Thymus (tissue), 11 donors: ENCODE measurements at regions not wholly inside any gene's neighbourhood (a gene's known extent, or its start where the extent isn't known, plus 50 kb on each side); places are given as distances from the start of the nearest gene placed in this dataset.
"Not testable (repeated sequence)": the region's sequence is repeated elsewhere in the genome, so short reads cannot be mapped to it uniquely, and the experiment has no call there.

Experiments used
- DNase-seq, 9 donors: peaks; one replicate each; pipeline ENCODE4 v3.0.0-alpha.2; 2013; ENCODE audit warnings: low spot score in 9 of 9, low read depth in 6 of 9, missing footprints in 1 of 9
- H3K27ac ChIP-seq, 2 donors: one replicate each; pipeline ENCODE4 v1.5.1; 2013; ENCODE audit warnings: control low read depth in 1 of 2, low read depth in 1 of 2, low read length in 1 of 2, mild to moderate bottlenecking in 1 of 2, moderate library complexity in 1 of 2
- H3K27me3 ChIP-seq, 2 donors: one replicate each; pipeline ENCODE4 v1.5.1; 2013; ENCODE audit warnings: low read length in 1 of 2; ENCODE audit not compliant: control insufficient read depth in 2 of 2, insufficient read depth in 1 of 2
- H3K36me3 ChIP-seq, 2 donors: one replicate each; pipeline ENCODE4 v1.5.1; 2013; ENCODE audit warnings: low read length in 1 of 2, mild to moderate bottlenecking in 1 of 2, moderate library complexity in 1 of 2; ENCODE audit not compliant: control insufficient read depth in 2 of 2, insufficient read depth in 2 of 2
- H3K4me1 ChIP-seq, 2 donors: one replicate each; pipeline ENCODE4 v1.5.1; 2013; ENCODE audit warnings: low read length in 2 of 2; ENCODE audit not compliant: control insufficient read depth in 2 of 2, insufficient read depth in 2 of 2
- H3K4me3 ChIP-seq, 2 donors: one replicate each; pipeline ENCODE4 v1.5.1; 2013; ENCODE audit warnings: low read length in 2 of 2, control low read depth in 1 of 2, mild to moderate bottlenecking in 1 of 2
- H3K9me3 ChIP-seq, 2 donors: one replicate each; pipeline ENCODE4 v1.5.1; 2013; ENCODE audit warnings: low read length in 1 of 2, mild to moderate bottlenecking in 1 of 2; ENCODE audit not compliant: control insufficient read depth in 2 of 2, insufficient read depth in 1 of 2
- WGBS: extraction: QIAGEN DNeasy Blood & Tissue Kit; methylation state at CpG from one replicate; pipeline ENCODE4 v1.1.7; 2013; 5-methylcytosine and 5-hydroxymethylcytosine counted together
- donor health status: healthy.

GRCh38 chr7:26424319-26424718, 132.7 kb downstream of the SNX10 start:
- not testable (repeated sequence) for H3K4me1 ChIP-seq, H3K9me3 ChIP-seq, H3K36me3 ChIP-seq, H3K27me3 ChIP-seq, H3K4me3 ChIP-seq, H3K27ac ChIP-seq, DNase-seq
- WGBS: 100% methylated on average over 1 of the region's 1 CpG

GRCh38 chr7:26425655-26426054, 134.0 kb downstream of the SNX10 start:
- 94% methylated on average over 1 of the region's 1 CpG for WGBS
- Histone ChIP-seq H3K4me1 (no peaks in the 10 kb centered on the region), H3K27ac (no peak overlapping the region), H3K9me3 (no peaks in the 10 kb centered on the region), H3K27me3 (no peaks in the 10 kb centered on the region), H3K4me3 (no peak overlapping the region), H3K36me3 (no peaks in the 10 kb centered on the region)
- DNase-seq: no peak

GRCh38 chr7:26426096-26426495, 134.4 kb downstream of the SNX10 start:
- Histone ChIP-seq H3K4me3 (no peak overlapping the region), H3K9me3 (no peaks in the 10 kb centered on the region), H3K27me3 (no peaks in the 10 kb centered on the region), H3K27ac (peak overlapping the region in 1 of 2 donors; percentile 37), H3K4me1 (no peaks in the 10 kb centered on the region), H3K36me3 (no peaks in the 10 kb centered on the region)
- 82% methylated on average over 5 of the region's 5 CpGs for WGBS
- no peak for DNase-seq

GRCh38 chr7:26428571-26428970, 136.9 kb downstream of the SNX10 start:
- no peak overlapping the region for H3K4me3 ChIP-seq
- 93% methylated on average over 3 of the region's 3 CpGs for WGBS
- no peaks in the 10 kb centered on the region for H3K4me1 ChIP-seq
- no peak for DNase-seq
- no peaks in the 10 kb centered on the region for H3K9me3 ChIP-seq
- no peaks in the 10 kb centered on the region for H3K27me3 ChIP-seq
- no peaks in the 10 kb centered on the region for H3K36me3 ChIP-seq
- no peak overlapping the region for H3K27ac ChIP-seq

- H3K27ac ChIP-seq: no peak overlapping the region
- no peaks in the 10 kb centered on the region for H3K9me3 ChIP-seq
- H3K4me1 ChIP-seq: no peaks in the 10 kb centered on the region
- H3K36me3 ChIP-seq: no peaks in the 10 kb centered on the region
- no peaks in the 10 kb centered on the region for H3K27me3 ChIP-seq
- DNase-seq: no peak
- no peak overlapping the region for H3K4me3 ChIP-seq
- WGBS: 94% methylated on average over 5 of the region's 5 CpGs
Observed at GRCh38 chr7:26429168-26429567, 137.5 kb downstream of the SNX10 start.

- no peak overlapping the region for H3K27ac ChIP-seq
- 89% methylated on average over 3 of the region's 3 CpGs for WGBS
- no peaks in the 10 kb centered on the region for H3K4me1 ChIP-seq
- H3K27me3 ChIP-seq: no peaks in the 10 kb centered on the region
- no peak for DNase-seq
- H3K4me3 ChIP-seq: no peak overlapping the region
- H3K36me3 ChIP-seq: no peaks in the 10 kb centered on the region
- H3K9me3 ChIP-seq: no peaks in the 10 kb centered on the region
Observed at GRCh38 chr7:26434974-26435373, 143.3 kb downstream of the SNX10 start.

GRCh38 chr7:26437003-26437532, 145.4 kb downstream of the SNX10 start:
- Histone ChIP-seq H3K27me3 (no peaks in the 10 kb centered on the region), H3K27ac (no peak overlapping the region), H3K4me3 (no peak overlapping the region), H3K4me1 (no peaks in the 10 kb centered on the region), H3K36me3 (no peaks in the 10 kb centered on the region), H3K9me3 (no peaks in the 10 kb centered on the region)
- WGBS: 94% methylated on average over 4 of the region's 4 CpGs
- no peak for DNase-seq

GRCh38 chr7:26438078-26438477, 146.4 kb downstream of the SNX10 start:
- Histone ChIP-seq H3K9me3 (no peaks in the 10 kb centered on the region), H3K27me3 (no peaks in the 10 kb centered on the region), H3K27ac (no peak overlapping the region), H3K4me3 (no peak overlapping the region), H3K36me3 (no peaks in the 10 kb centered on the region), H3K4me1 (no peaks in the 10 kb centered on the region)
- 94% methylated on average over 1 of the region's 1 CpG for WGBS
- DNase-seq: no peak

- no peaks in the 10 kb centered on the region for H3K27me3 ChIP-seq
- no peak overlapping the region for H3K27ac ChIP-seq
- no peaks in the 10 kb centered on the region for H3K9me3 ChIP-seq
- H3K4me3 ChIP-seq: no peak overlapping the region
- no peaks in the 10 kb centered on the region for H3K4me1 ChIP-seq
- 96% methylated on average over 7 of the region's 7 CpGs for WGBS
- no peaks in the 10 kb centered on the region for H3K36me3 ChIP-seq
- no peak for DNase-seq
Observed at GRCh38 chr7:26439521-26440232, 148.0 kb downstream of the SNX10 start.
